IPS DF 4.7 (cell line): ENCODE measurements at regions not wholly inside any gene's neighbourhood (a gene's known extent, or its start where the extent isn't known, plus 50 kb on each side); places are given as distances from the start of the nearest gene placed in this dataset.
"Not testable (repeated sequence)": the region's sequence is repeated elsewhere in the genome, so short reads cannot be mapped to it uniquely, and the experiment has no call there.

ENCODE experiments used
- DNase-seq: peaks from one replicate; pipeline ENCODE4 v3.0.0-alpha.2; 2013; ENCODE audit warnings: low spot score; ENCODE audit errors: extremely low read depth

DNA sequence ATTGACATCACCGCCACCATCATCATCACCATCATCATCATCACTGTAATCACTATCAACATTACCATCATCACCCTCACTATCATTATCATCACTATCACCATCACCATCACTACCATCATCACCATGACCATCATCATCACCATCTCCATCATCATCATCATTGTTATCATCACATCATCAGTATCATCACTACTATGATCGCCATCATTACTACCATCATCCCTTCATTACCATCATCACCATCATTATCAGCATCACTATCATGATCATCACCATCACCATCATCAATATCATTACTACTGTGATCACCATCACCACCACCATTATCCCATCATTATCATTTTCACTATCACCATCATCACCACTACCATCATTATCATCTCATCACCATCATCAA, 368.3 kb downstream of the SEC14L1 start:
- no peak for DNase-seq

DNA sequence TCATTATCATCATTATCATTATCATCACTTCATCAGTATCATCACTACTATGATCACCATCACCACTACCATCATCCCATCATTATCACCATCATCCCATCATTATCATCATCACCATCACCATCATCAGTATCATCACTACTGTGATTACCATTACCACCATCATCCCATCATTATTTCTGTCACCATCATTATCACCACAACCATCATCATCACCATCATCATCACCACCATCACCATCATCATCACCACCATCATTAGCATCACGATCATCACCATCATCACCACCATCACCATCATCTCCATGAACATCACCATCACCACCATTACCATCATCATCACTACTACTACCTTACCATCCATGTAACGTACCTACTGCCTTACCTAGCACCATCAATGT, 368.8 kb downstream of the SEC14L1 start:
- DNase-seq = no peak

DNA sequence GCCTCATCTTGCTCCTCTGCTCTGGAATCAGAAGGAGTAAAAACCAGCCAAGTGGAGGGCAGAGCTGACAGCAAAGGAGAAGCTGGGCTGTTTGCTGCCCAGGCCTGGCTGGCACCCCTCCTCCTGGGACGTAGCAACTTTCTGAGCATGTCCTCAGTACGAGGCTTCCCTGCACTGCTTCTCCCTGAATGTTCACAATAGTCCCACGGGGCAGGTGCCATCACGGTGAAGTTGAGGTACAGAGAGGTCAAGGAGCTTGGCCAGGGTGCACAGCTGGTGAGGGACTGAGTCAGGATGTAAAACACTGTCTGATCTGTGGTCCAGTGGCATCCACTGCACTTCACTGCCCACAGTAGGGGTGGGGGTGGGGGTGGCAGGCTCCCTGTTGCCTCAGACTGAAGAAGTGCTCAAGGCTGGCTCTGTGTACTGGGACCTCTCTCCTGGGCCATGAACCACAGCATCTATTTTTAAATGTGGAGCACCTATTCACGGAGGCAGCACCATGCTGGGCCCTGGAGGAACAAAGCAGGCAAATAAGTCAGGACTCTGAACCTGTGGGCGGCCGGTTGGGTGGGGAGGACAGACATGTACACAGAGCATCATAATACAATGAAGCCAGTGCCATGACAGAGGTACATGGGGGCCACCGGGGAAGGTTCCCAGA, 369.5 kb downstream of the SEC14L1 start:
- no peak for DNase-seq

DNA sequence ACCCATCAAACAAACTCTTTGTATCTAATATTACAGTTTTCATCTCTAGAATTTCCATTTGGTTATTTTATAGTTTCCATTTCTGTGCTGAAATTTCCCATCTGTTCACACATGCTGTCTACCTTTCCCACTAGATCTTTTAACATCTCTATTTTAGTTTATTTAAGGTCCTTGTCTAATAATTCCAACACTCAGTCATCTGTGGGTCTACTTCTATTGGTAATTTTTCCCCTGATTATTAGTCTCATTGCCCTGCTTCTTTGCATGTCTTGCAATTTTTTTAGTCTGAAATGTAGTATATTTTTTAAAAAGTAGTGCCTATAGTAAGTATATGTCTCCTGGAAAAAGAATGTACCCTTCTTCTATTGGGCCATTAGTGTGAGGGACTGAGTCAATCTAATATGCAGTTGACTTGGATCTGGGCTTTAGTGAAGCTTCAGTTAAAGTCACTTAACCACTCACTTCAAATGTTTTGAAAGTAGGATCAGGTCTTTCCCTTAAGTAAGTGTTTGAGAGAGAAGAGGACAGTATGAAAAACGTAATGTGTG, 370.8 kb downstream of the SEC14L1 start:
- no peak for DNase-seq

DNA sequence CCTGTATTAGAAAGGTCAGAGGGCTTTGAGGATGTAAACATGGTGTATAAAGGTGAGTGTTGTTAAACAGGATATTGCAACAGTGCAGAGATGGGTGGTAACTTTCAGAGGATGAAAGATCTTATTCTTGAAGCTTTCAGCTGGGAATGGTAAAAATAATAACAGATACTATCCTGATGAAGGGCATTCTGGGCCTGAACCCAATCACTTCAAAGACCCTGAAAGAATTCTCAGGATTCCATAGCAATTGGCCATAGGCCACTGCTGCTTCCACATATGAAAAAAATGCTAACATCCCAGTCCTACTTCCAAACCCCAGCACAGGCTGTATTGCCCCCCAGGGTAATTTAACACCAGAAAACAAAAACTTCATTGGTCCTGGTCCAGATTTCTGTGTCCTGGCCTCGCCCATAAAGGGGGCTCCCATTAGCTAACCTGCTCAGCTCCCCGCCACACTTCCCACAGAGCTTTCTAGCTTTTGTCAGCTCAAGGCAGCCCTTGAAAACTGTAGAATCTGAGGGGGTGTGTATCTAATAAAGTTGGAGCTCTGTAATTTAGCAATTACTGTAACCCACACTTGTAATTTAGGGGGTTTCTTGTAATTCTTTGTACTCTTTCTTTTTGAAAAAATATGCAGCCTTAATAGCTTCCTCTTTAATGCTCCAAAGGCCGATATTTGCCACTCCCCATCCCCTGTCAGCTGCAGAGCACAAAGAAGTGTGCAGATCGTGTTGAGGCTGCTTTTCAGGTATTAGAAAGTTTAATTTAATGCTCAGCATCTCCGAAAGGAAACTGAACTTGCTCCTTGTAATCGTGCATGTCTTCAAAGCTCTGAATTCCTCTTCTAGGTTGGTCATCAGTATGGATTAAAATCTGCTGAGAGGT, 371.5 kb downstream of the SEC14L1 start:
- DNase-seq = no peak

DNA sequence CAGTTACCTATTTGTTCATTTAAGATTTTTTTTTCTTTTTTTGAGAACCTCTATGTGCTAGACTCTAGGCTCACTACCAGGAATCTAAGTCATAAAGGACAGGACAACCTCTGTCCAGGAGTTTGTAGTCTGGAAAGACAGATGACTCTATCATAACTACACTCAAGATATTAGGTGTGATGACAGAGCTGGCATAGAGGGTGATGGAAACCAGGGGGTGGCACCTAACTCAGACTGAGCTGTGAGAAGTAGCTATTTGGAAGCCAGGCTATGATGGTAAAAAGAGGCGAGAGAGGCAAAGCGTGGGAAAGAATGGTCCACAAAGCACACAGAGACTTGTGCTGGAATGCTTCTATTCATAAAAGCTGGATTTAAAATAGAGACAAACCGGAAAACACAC, 372.3 kb downstream of the SEC14L1 start:
- no peak for DNase-seq

DNA sequence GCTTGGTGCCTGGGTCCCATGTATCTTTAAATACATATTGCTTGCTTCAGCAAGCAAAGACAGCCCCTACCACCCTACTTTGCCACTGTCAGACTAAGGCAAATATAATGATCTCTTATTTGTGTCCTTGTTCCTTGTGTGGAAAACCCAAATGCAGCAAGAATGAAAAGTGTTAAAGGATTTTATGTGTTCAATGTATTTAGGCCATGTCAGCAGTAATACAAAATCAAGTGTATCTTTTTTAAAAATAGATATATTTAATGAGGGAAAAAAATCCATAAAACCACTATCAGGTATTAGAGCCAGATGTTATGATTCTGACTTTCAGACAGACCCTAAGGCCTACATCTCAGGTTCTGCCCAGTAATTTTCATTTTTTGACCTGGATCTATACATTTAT, 374.5 kb downstream of the SEC14L1 start:
- no peak for DNase-seq

DNA sequence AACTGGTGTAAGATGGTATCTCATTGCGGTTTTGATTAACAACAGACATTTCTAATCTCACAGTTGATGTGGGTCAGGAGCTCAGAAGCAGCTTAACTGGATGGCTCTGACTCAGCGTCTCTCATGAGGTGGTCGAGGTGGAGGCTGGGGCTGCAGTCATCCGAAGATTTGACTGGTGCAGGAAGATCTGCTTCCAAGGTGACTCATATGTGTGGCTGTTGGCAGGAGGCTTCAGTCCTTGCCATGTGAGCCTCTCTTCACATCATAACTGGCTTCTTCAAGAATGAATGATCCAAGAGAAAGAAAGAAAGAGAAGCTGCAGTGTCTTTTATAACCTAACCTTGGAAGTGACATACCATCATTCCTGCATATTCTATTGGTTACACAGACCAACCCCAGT, 376.1 kb downstream of the SEC14L1 start:
- no peak for DNase-seq

DNA sequence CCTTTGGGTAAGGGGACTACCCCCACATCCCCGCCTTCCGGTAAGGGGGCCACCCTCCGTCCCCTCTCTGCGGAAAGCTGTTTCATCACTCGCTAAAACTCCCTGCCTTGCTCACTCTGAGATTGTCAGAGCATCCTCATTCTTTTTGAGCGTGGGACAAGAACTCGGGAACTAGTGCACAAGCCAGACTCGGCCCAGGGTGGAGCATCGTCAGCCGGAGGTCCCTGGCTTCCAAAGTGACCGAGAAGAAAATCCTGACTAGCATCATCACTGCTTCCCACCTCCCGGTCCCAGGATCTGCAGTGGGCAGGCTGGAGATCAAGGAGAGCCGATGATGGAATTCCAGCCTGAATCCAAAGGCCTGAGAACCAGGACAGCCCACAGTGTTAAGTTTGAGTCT, 380.3 kb downstream of the SEC14L1 start:
- DNase-seq = no peak

DNA sequence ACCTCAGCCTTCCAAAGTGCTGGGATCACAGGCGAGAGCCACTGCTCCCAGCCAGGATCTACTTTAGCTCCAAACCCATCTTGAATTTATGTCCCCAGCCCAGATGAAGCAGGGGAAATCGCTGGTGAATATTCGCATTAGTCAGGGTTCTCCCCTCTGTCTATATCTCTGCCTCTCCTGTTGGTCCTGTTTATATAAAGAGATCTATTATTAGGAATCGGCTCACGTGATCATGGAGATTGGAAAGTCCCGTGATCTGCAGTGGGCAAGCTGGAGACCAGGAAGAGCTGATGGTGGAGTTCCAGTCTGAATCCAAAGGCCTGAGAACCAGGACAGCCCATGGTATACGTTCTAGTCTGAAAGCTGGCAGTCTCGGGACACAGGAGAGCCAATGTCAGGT, 382.8 kb downstream of the SEC14L1 start:
- DNase-seq = no peak

DNA sequence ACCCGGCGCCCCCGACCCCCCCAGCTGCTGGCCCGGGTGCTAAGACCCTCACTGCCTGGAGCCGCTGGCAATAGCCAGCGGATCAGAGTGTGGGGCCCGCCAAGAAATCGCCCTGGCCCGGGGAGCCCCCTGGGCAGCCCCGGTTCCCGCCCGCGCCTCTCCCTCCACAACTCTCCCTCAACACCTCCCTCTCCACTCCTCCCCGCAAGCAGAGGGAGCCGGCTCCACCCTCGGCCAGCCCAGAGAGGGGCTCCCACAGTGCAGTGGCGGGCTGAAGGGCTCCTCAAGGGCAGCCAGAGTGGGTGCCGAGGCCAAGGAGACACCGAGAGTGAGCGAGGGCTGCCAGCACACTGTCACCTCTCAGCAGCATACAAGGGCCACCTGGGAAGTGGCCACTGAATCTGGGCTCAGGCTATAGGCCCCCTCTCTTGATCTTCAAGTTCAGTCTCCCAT, 385.5 kb downstream of the SEC14L1 start:
- no peak for DNase-seq

DNA sequence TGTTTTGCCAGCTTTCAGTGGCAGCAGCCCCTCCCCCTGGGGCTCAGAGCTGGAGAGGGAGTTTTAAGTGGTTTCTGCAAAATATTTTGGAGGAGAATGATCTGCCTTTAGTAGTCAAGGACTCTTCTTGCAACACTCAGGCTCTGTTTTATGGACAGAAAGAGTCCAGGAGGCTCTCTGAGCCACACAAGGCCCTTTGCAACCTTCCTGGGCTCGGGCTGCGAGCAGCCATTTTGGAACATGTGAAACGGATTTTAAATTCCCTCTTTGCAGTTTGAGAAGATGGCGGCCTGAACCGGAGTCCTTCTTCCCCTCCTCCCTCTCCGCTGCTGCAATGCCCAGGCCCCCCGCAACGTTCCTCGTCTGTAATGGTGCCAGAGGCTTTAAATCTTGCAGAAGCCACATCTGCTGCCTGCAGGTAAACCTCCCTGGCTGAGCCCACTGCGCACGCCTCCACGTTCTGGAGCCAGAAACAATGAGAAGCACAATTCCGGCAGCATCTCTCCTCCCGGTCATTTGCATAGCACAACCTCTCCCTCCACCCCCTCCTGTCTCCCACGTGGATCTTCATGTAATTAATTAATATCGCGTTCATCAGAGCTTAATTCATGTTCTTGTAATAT, 386.1 kb downstream of the SEC14L1 start:
- DNase-seq = no peak

DNA sequence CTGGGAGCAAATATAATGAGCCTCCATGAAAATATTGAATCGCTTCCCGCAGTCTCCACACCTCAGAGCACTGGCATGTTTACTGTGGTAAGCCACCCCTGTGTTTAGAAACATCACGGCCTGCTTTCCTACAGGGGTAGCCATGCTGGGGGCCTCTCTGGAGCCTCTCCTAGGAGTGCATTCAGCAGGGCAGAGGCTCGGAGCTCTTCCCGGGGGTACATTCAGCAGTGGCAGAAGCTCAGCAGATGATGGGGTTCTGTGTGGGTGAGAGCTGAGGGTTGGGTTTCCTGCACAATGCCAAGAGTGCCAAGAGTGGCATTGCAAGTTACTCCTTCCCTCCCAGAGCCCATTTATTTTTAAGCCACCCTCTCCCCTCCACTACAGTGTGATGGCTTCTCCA, 386.6 kb downstream of the SEC14L1 start:
- no peak for DNase-seq

DNA sequence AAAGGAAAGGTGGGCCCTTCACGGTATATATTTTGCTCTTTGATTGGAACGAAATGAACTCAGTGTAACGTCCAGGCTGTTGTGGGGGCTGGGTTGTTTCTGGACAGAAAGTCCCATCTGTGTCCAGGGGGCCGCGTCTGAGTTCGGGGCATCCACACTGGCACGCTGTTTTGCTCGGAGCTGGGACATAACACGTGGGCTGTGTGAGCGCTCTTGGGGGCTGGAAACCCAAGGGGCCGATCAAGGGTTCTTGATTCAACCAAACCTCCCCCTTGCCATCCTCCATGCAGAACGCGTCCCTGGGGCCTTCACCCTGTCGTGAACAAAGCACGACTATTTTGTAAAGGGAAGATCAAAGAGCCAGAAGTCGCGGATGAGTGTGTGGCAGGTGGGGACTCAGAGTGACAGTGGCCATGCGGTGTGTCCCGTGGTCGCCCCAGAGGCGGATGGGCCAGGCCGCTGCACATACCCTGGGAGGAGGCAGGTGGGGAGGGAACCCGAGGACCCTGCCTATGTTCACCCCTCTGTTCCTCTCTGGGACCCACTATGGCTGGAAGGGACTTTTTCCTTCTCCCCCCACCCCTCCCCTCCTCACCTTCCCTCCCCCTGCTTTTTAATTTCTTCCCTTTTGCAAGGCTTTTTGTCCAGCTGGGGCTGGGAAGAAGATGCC, 387.2 kb downstream of the SEC14L1 start:
- DNase-seq = no peak

DNA sequence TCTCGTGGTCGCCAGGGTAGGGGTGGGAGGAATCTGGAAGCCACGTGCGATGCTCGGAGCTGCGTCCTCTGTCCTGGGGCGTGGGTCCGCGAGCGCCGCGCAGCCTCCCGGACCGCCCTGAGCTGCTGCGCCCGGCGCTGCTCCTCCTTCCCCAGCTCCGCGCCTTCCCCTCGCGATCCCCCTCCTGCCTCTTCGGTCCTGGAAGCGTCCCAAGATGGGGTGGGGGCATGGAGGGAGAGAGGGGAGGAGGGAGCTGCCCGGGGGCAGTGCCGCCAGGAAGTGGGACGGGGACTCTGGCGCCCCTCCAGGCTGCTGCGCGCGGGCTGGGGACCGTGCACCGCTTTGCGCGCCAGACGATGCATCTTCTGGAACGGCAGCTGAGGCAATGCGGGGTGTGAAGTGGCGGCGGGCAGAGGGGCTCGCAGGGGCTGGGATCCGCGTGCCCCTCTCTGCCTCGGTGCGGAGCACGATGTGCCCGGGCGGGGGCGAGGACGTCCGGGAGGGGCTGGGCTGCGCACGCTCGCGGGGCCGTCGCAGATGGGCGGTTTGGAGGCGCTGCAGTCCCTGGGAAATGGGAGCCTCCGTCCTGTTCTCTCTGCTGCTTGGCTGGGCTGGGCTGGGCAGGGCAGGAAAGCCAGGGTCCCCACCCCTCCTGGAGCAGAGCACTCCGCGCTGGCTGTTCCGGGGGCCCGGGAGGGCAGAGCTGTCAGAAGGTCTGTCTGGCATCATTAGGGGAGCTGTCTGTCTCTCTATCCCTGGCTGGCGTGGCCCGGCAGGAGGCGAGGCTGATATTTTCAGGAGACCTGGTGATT, 388.0 kb downstream of the SEC14L1 start:
- DNase-seq = no peak

DNA sequence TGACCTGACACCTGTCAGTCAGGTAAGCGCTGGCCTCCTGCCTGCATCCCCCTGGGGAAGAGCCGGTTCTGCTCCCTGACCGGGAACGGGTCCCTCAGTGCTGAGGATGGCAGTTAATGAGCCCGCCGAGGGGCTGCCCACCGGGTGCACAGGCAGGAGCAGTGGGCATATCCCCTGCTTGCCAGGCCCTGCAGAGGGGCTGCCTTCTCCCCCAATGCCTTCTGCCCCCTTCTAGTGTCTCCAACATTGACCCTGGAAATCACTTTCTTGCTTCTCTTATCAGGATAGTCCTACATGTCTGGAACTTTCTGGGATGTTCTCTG, 388.5 kb downstream of the SEC14L1 start:
- DNase-seq = no peak

DNA sequence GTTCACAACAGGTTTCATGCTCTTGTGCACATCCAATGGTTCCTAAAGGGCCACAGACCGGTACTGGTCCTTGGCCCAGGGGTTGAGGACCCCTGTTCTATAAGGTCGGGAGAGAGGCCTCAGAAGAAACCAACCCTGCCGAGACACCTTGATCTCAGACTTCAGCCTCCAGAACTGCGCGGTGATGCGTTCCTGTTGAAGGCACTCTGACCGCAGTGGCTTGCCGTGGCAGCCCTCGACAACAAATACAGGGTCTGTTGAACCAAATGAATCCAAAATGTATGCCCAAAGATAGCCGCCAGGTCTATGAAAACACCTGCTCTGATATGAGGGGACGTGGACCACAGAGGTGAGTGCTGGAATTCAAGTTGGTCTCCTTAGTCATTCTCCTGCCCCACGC, 389.8 kb downstream of the SEC14L1 start:
- no peak for DNase-seq

DNA sequence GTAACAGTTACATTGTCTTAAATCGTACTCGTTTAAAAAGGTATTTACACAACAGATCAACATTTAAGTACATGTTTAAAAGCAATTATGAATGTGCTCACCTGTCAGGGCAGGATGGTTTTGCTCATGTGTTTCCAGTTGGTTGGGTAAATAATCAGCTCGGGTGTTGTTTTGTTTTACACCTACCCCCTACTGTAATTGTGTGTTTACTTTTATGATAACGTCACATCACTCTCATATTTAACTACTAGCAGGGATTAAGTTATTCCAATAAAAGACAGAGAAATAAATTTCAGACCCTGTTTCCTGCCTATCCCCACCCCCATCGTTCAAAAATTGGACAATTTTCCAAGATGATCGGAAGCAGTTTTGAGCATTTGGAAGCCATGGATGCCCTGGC, 390.2 kb downstream of the SEC14L1 start:
- no peak for DNase-seq

DNA sequence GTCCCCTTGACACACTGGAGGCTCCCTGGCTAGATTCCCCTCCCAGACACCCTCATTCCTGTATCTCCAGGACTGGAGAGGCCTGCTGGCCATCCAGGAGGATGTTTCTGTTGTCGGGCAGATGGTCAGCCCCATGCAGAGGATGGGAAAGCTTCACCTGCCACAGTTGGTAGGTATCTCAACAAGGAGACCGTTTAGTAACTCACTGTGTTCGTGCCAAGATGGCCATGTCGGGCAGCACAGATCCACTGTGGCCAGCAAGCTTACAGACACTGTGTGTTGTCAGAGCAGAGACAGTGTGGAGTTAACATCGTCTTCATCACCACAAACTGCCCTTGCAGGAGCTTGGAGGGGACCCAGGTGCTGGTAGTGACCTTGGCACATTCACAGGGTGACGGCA, 390.9 kb downstream of the SEC14L1 start:
- DNase-seq = no peak

DNA sequence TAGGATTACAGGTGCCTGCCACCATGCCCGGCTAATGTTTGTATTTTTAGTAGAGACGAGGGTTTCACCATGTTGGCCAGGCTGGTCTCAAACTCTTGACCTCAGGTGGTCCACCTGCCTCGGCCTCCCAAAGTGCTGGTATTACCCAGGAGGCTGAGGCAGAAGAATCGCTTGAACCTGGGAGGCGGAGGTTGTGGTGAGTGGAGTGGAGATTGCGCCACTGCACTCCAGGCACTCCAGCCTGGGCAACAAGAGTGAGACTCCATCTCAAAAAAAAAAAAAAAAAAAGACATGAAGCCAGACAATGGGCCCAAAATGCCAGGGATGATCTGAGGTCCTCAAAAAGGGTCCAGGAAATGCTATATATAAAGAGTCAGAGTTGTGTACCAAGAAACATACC, 392.9 kb downstream of the SEC14L1 start:
- DNase-seq = not testable (repeated sequence)

DNA sequence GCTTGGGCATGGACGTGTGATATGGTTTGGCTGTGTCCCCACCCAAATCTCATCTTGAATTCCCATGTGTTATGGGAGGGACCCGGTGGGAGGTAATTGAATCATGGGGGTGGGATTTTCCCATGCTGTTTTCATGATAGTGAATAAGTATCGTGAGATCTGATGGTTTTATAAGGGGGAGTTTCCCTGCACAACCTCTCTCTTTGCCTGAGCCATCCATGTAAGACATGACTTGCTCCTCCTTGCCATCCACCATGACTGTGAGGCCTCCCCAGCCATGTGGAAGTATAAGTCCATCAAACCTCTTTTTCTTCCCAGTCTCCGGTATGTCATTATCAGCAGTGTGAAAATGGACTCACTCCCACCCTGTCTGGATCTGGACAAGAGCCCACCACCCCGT, 393.4 kb downstream of the SEC14L1 start:
- no peak for DNase-seq
